Fibroblast of lung (primary cell): ENCODE measurements at regions not wholly inside any gene's neighbourhood (a gene's known extent, or its start where the extent isn't known, plus 50 kb on each side); places are given as distances from the start of the nearest gene placed in this dataset.

Experiments
- DNase-seq, 2 donors: peaks; one replicate each; pipeline versions ENCODE4 v3.0.0 to v3.0.0-alpha.2; 2010; ENCODE audit warnings: low read depth in 2 of 2
- H2AFZ ChIP-seq: 2 replicates; pipeline ENCODE4 v1.5.1; 2012; ENCODE audit warnings: low read length, control low read depth, inconsistent platforms
- H3K27ac ChIP-seq: 2 replicates; pipeline ENCODE4 v1.5.1; 2011; ENCODE audit warnings: low read length, control low read depth; ENCODE audit not compliant: insufficient read depth
- H3K27me3 ChIP-seq: 2 replicates; pipeline ENCODE4 v1.5.1; 2011; ENCODE audit warnings: mild to moderate bottlenecking, low read length; ENCODE audit not compliant: control insufficient read depth, insufficient read depth
- H3K36me3 ChIP-seq: 2 replicates; pipeline ENCODE4 v1.5.1; 2011; ENCODE audit warnings: low read length; ENCODE audit not compliant: control insufficient read depth, insufficient read depth
- H3K4me1 ChIP-seq: 2 replicates; pipeline ENCODE4 v1.5.1; 2011; ENCODE audit warnings: low read length; ENCODE audit not compliant: control insufficient read depth, insufficient read depth; ENCODE audit errors: extremely low read depth
- H3K4me2 ChIP-seq: 2 replicates; pipeline ENCODE4 v1.5.1; 2011; ENCODE audit warnings: low read length, control low read depth; ENCODE audit not compliant: insufficient read depth; ENCODE audit errors: extremely low read depth
- H3K4me3 ChIP-seq, 4 experiments: fragments of 200-600 bp in 1 of 4; sonication (generic) in 1 of 4; replicated peaks in 1 of 4; 2 replicates each; pipeline ENCODE4 v1.5.1; 2011 to 2016; ENCODE audit warnings: low read length in 4 of 4, low read depth in 3 of 4, mild to moderate bottlenecking in 3 of 4, control low read depth in 2 of 4, inconsistent platforms in 1 of 4, mixed read lengths in 1 of 4; ENCODE audit not compliant: insufficient read depth in 1 of 4; ENCODE audit errors: control extremely low read depth in 1 of 4
- H3K79me2 ChIP-seq: 2 replicates; pipeline ENCODE4 v1.5.1; 2012; ENCODE audit warnings: mild to moderate bottlenecking, low read length, inconsistent platforms; ENCODE audit not compliant: control insufficient read depth, insufficient read depth
- H3K9ac ChIP-seq: 2 replicates; pipeline ENCODE4 v1.5.1; 2011; ENCODE audit warnings: mild to moderate bottlenecking, low read length, control low read depth; ENCODE audit not compliant: insufficient read depth
- H3K9me3 ChIP-seq: 2 replicates; pipeline ENCODE4 v1.5.1; 2012; ENCODE audit warnings: low read depth, low read length; ENCODE audit not compliant: control insufficient read depth, insufficient read depth
- H4K20me1 ChIP-seq: 2 replicates; pipeline ENCODE4 v1.5.1; 2011; ENCODE audit warnings: low read length; ENCODE audit not compliant: control insufficient read depth, insufficient read depth; ENCODE audit errors: extremely low read depth
- EZH2 ChIP-seq: IDR thresholded peaks from 2 replicates; pipeline ENCODE4 v1.5.1; 2012; ENCODE audit warnings: low read length, control low read depth, mild to moderate bottlenecking; ENCODE audit errors: missing control alignments
- TF ChIP-seq, protein P1 (sequence below), 2 donors: IDR thresholded peaks in 1 of 2; conservative IDR thresholded peaks in 1 of 2; 1 replicate in 1 of 2; 2 replicates in 1 of 2; pipeline ENCODE4 v1.5.1; 2011 to 2012; ENCODE audit warnings: low read length in 2 of 2, control low read depth in 1 of 2, inconsistent platforms in 1 of 2, low read depth in 1 of 2, mild to moderate bottlenecking in 1 of 2

DNA sequence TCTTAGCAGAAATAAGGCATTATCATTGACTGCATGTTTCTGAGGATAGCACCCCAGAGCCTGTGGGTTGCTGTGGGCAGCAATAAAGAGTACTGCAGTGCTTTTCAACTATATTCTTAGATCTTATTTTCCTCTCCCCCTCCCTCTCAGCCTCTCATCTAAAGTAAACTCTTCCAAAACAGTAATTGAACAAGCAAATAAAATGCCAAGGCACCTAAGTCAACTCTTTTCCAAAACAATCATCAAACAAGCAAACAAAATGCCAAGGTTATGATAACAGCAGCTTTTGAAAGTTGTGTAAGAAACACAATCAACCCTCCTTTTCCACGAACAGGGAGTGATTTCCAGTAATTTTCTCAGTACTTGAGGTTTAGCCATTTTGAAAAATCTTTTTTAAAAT, 1542.6 kb downstream of the AACS start:
- DNase-seq, result no peak
- TF ChIP-seq, protein P1, sequence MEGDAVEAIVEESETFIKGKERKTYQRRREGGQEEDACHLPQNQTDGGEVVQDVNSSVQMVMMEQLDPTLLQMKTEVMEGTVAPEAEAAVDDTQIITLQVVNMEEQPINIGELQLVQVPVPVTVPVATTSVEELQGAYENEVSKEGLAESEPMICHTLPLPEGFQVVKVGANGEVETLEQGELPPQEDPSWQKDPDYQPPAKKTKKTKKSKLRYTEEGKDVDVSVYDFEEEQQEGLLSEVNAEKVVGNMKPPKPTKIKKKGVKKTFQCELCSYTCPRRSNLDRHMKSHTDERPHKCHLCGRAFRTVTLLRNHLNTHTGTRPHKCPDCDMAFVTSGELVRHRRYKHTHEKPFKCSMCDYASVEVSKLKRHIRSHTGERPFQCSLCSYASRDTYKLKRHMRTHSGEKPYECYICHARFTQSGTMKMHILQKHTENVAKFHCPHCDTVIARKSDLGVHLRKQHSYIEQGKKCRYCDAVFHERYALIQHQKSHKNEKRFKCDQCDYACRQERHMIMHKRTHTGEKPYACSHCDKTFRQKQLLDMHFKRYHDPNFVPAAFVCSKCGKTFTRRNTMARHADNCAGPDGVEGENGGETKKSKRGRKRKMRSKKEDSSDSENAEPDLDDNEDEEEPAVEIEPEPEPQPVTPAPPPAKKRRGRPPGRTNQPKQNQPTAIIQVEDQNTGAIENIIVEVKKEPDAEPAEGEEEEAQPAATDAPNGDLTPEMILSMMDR (conservative IDR thresholded peaks at IDR 0.05 in 1 of 2, IDR thresholded peaks at IDR 0.05 in 1 of 2; ENCODE audit: low read depth in 1 of 2, low read length in 2 of 2), result no peak
- no peak for TF ChIP-seq EZH2

DNA sequence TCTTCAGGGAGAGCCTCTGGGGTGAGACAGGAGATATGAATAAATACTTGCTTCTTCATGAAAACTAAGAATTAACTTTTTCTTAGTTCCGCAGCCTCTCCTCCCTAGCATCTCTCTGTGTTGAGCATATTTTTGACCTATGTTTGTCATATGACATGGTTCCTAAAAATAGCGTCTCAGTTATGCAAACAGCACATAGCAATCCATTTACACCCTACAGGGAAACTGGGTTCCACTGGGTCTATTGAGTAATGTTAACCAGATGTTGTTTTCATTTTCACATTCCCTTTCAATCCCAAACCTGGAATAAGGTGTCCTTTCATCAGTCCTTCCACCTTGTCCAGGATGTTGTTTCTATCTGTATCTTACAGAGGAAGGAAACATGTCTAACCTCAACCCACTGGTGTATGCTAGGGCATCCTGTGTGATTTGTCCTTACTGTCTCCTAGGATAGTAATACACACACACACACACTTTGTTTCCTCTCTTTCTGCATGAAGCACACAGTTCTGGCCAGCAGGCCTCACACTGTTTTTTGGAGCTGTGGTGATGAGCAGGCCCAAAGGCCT, 1543.5 kb downstream of the AACS start:
- Histone ChIP-seq H3K9me3 (no peaks in the 10 kb centered on the region), H3K9ac (no peak overlapping the region), H3K4me2 (no peak overlapping the region), H3K27me3 (no peaks in the 10 kb centered on the region), H2AFZ (no peak overlapping the region), H3K36me3 (no peaks in the 10 kb centered on the region), H3K4me3 (no peak overlapping the region), H3K27ac (no peak overlapping the region), H3K79me2 (no peaks in the 10 kb centered on the region), H4K20me1 (no peaks in the 10 kb centered on the region), H3K4me1 (no peaks in the 10 kb centered on the region)
- peak in 1 of 2 donors; percentile 4 for DNase-seq
- TF ChIP-seq EZH2, result no peak
- TF ChIP-seq, protein P1 (conservative IDR thresholded peaks at IDR 0.05 in 1 of 2, IDR thresholded peaks at IDR 0.05 in 1 of 2; ENCODE audit: low read depth in 1 of 2, low read length in 2 of 2), result no peak

More for the DNA sequence above, 1542.6 kb downstream of the AACS start:
- Histone ChIP-seq H3K79me2 (no peaks in the 10 kb centered on the region), H3K27me3 (no peaks in the 10 kb centered on the region), H3K4me3 (no peak overlapping the region), H3K9me3 (no peaks in the 10 kb centered on the region), H3K4me1 (no peaks in the 10 kb centered on the region), H3K27ac (no peak overlapping the region), H4K20me1 (no peaks in the 10 kb centered on the region), H3K4me2 (no peak overlapping the region), H3K36me3 (no peaks in the 10 kb centered on the region), H3K9ac (no peak overlapping the region), H2AFZ (no peak overlapping the region)

DNA sequence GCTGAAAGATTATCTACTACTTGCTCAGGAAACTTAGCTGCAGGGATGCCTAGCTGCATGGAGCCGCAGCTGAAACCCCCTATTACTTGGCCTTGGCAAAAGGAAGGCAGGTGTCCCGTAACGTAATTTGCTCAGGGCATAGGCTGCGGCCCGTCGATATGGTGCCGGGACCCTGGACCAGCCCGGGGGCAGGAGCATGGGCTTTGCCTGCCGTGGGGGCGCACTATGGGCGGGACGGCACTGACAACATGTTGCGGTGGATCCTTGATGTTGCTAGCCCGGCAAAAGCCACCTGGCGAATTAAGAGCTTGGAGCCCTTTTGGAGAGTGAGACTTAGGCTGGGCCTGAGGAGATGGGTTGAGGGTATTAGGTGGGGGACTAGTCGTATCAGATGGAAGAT, 1551.2 kb downstream of the AACS start:
- Histone ChIP-seq H3K79me2 (no peaks in the 10 kb centered on the region), H3K9me3 (no peaks in the 10 kb centered on the region), H3K4me3 (no peak overlapping the region), H3K27ac (no peak overlapping the region), H4K20me1 (no peaks in the 10 kb centered on the region), H3K4me1 (no peaks in the 10 kb centered on the region), H2AFZ (no peak overlapping the region), H3K27me3 (no peaks in the 10 kb centered on the region), H3K36me3 (no peaks in the 10 kb centered on the region), H3K9ac (no peak overlapping the region), H3K4me2 (no peak overlapping the region)
- DNase-seq, result no peak
- TF ChIP-seq, protein P1 (conservative IDR thresholded peaks at IDR 0.05 in 1 of 2, IDR thresholded peaks at IDR 0.05 in 1 of 2; ENCODE audit: low read depth in 1 of 2, low read length in 2 of 2), result no peak
- TF ChIP-seq EZH2, result no peak
